Loucy (cell line): ENCODE measurements at regions not wholly inside any gene's neighbourhood (a gene's known extent, or its start where the extent isn't known, plus 50 kb on each side); places are given as distances from the start of the nearest gene placed in this dataset.
A peak's percentile ranks its signal among the peaks of the same experiment; 100 is the strongest.

Experiments used
- H2AFZ ChIP-seq: fragments of 200-600 bp; sonication (generic); 2 replicates; pipeline ENCODE4 v1.6.0; 2016; ENCODE audit warnings: antibody characterized with exemption, mild to moderate bottlenecking, low read length, moderate library complexity
- H3F3A ChIP-seq: fragments of 200-600 bp; 2 replicates; pipeline ENCODE4 v1.6.0; 2016; ENCODE audit warnings: antibody characterized with exemption, low read depth, mild to moderate bottlenecking
- H3K27me3 ChIP-seq: fragments of 200-600 bp; sonication (generic); 2 replicates; pipeline ENCODE4 v1.6.1; 2014; ENCODE audit warnings: low read length, mild to moderate bottlenecking; ENCODE audit not compliant: insufficient read depth, poor library complexity, severe bottlenecking
- H3K36me3 ChIP-seq: fragments of 200-600 bp; sonication (generic); 2 replicates; pipeline ENCODE4 v1.6.1; 2016; ENCODE audit warnings: low read length; ENCODE audit not compliant: insufficient read depth
- H3K4me1 ChIP-seq: fragments of 200-600 bp; sonication (generic); 2 replicates; pipeline ENCODE4 v1.5.1; 2014; ENCODE audit warnings: low read length, mild to moderate bottlenecking; ENCODE audit not compliant: insufficient read depth, poor library complexity, severe bottlenecking
- H3K4me2 ChIP-seq: fragments of 200-600 bp; sonication (generic); 2 replicates; pipeline ENCODE4 v1.6.0; 2014; ENCODE audit warnings: antibody characterized with exemption, low read length, low read depth, mild to moderate bottlenecking; ENCODE audit not compliant: poor library complexity, severe bottlenecking
- H3K4me3 ChIP-seq: fragments of 200-600 bp; sonication (generic); 2 replicates; pipeline ENCODE4 v1.5.1; 2014; ENCODE audit warnings: low read length, mild to moderate bottlenecking, mixed read lengths; ENCODE audit not compliant: poor library complexity, severe bottlenecking
- H3K79me2 ChIP-seq: fragments of 200-600 bp; sonication (generic); 2 replicates; pipeline ENCODE4 v1.6.1; 2014; ENCODE audit warnings: low read length; ENCODE audit not compliant: insufficient read depth
- H3K9ac ChIP-seq: fragments of 200-600 bp; sonication (generic); 2 replicates; pipeline ENCODE4 v1.6.0; 2014; ENCODE audit warnings: mild to moderate bottlenecking, low read depth, low read length, moderate library complexity; ENCODE audit not compliant: poor library complexity, severe bottlenecking
- H3K9me2 ChIP-seq: fragments of 200-600 bp; sonication (generic); replicated peaks from 2 replicates; pipeline ENCODE4 v1.6.1; 2016; ENCODE audit warnings: low read depth, low read length, mixed read lengths
- H3K9me3 ChIP-seq: fragments of 200-600 bp; sonication (generic); 2 replicates; pipeline ENCODE4 v1.6.1; 2014; ENCODE audit warnings: mild to moderate bottlenecking, antibody characterized with exemption, low read length, low read depth; ENCODE audit not compliant: insufficient read depth
- H4K20me1 ChIP-seq: fragments of 200-600 bp; sonication (generic); 2 replicates; pipeline ENCODE4 v1.6.0; 2014; ENCODE audit warnings: antibody characterized with exemption, low read length, mild to moderate bottlenecking; ENCODE audit not compliant: insufficient read depth, poor library complexity, severe bottlenecking
- CTCF ChIP-seq: fragments of 200-600 bp; sonication (generic); conservative IDR thresholded peaks from 2 replicates; pipeline ENCODE4 v1.5.1; 2014; ENCODE audit warnings: mild to moderate bottlenecking, antibody characterized with exemption, low read length
- EZH2phosphoT487 ChIP-seq: fragments of 200-600 bp; IDR thresholded peaks from 2 replicates; pipeline ENCODE4 v1.6.1; 2018; ENCODE audit warnings: antibody characterized with exemption, mild to moderate bottlenecking, moderate library complexity, borderline replicate concordance

- Histone ChIP-seq H3K36me3 (no peaks in the 10 kb centered on the region), H4K20me1 (no peaks in the 10 kb centered on the region), H3K79me2 (no peaks in the 10 kb centered on the region), H3K4me1 (peaks cover 74% of the 10 kb centered on the region), H3F3A (no peaks in the 10 kb centered on the region), H3K4me2 (peak overlapping the region; percentile 35), H3K9me2 (no peaks in the 10 kb centered on the region), H2AFZ (no peak overlapping the region), H3K9me3 (no peaks in the 10 kb centered on the region), H3K9ac (no peak overlapping the region), H3K27me3 (no peaks in the 10 kb centered on the region), H3K4me3 (no peak overlapping the region)
- TF ChIP-seq CTCF (no peak), EZH2phosphoT487 (no peak)
Measured at GRCh38 chr7:96417784-96418183, 95.9 kb upstream of the SLC25A13 start.

- Histone ChIP-seq H4K20me1 (no peaks in the 10 kb centered on the region), H3K9ac (no peak overlapping the region), H3F3A (no peaks in the 10 kb centered on the region), H2AFZ (peak overlapping the region; percentile 37), H3K4me3 (no peak overlapping the region), H3K27me3 (no peaks in the 10 kb centered on the region), H3K4me1 (peaks cover 62% of the 10 kb centered on the region), H3K4me2 (peak overlapping the region; percentile 22), H3K79me2 (no peaks in the 10 kb centered on the region), H3K9me2 (no peaks in the 10 kb centered on the region), H3K9me3 (no peaks in the 10 kb centered on the region), H3K36me3 (no peaks in the 10 kb centered on the region)
- TF ChIP-seq CTCF: no peak
- TF ChIP-seq EZH2phosphoT487: no peak
Measured at GRCh38 chr7:96416599-96416998, 94.7 kb upstream of the SLC25A13 start.

GRCh38 chr7:96416116-96416515 is 94.2 kb upstream of the SLC25A13 start:
- Histone ChIP-seq H3K27me3 (no peaks in the 10 kb centered on the region), H3K9me3 (no peaks in the 10 kb centered on the region), H3F3A (no peaks in the 10 kb centered on the region), H3K79me2 (no peaks in the 10 kb centered on the region), H4K20me1 (no peaks in the 10 kb centered on the region), H3K9me2 (no peaks in the 10 kb centered on the region), H3K36me3 (no peaks in the 10 kb centered on the region), H3K4me3 (no peak overlapping the region), H2AFZ (peak overlapping the region; percentile 82), H3K9ac (peak overlapping the region; percentile 18), H3K4me1 (peaks cover 58% of the 10 kb centered on the region), H3K4me2 (no peak overlapping the region)
- TF ChIP-seq EZH2phosphoT487 (no peak), CTCF (no peak)
